HCT116 (cell line): ENCODE measurements at regions not wholly inside any gene's neighbourhood (a gene's known extent, or its start where the extent isn't known, plus 50 kb on each side); places are given as distances from the start of the nearest gene placed in this dataset.
"Not testable (repeated sequence)": the region's sequence is repeated elsewhere in the genome, so short reads cannot be mapped to it uniquely, and the experiment has no call there.

Source experiments
- ATAC-seq: fragments of 200-7000 bp; cut with Tn5 transposase; 2 replicates; pipeline ENCODE4 v1.9.1; 2020; ENCODE audit warnings: mild to moderate bottlenecking, moderate library complexity
- BruUV-seq: library from RNA; stranded (reverse); fragments of 400-500 nt; replicated peaks from 2 replicates; lab custom pipeline; 2021; lab: Mats Ljungman, UMichigan
- CTCF ChIA-PET: fragments of 300-600 bp; sonication (Branson Sonifier 250); formaldehyde crosslinking; loops from one replicate; lab custom pipeline; 2021; ENCODE audit warnings: antibody characterized with exemption; lab: Charles Lee
- POLR2A ChIA-PET: fragments of 300-600, 350-600 bp; sonication (Branson Sonifier 250); formaldehyde crosslinking; loops from one replicate; lab custom pipeline; 2021; ENCODE audit warnings: antibody characterized with exemption; lab: Charles Lee
- RAD21 ChIA-PET, 2 experiments: fragments of 300-600 bp; sonication (Branson Sonifier 250); formaldehyde crosslinking; loops; one replicate each; lab custom pipeline; 2023; ENCODE audit warnings: low total read pairs in 2 of 2; ENCODE audit not compliant: uncharacterized antibody in 2 of 2, unreplicated experiment in 2 of 2, low non-redundant PET in 1 of 2; lab: Charles Lee
- DNase-seq: peaks from one replicate; pipeline ENCODE4 v3.0.0-alpha.2; 2010; ENCODE audit warnings: low read depth, low spot score
- H2AFZ ChIP-seq: fragments of 200-600 bp; shearing (Covaris generic), sonication (generic); 2 replicates; pipeline ENCODE4 v1.6.1; 2017; ENCODE audit warnings: low read depth, mixed run types, mixed read lengths, antibody characterized with exemption, low read length; ENCODE audit not compliant: poor library complexity, severe bottlenecking
- H3K27ac ChIP-seq: 2 replicates; pipeline ENCODE4 v1.5.1; 2012; ENCODE audit warnings: low read depth, low read length
- H3K27me3 ChIP-seq: fragments of 200-600 bp; sonication (generic); 2 replicates; pipeline ENCODE4 v1.6.1; 2016; ENCODE audit warnings: mixed run types, low read length, mixed read lengths; ENCODE audit not compliant: insufficient read depth
- H3K36me3 ChIP-seq, 2 experiments: fragments of 200-500 bp in 1 of 2; fragments of 200-600 bp in 1 of 2; sonication (Bioruptor generic) in 1 of 2; sonication (generic) in 1 of 2; 2 replicates each; pipeline versions ENCODE4 v1.5.1 to v1.6.1; 2014 to 2016; ENCODE audit warnings: low read length in 2 of 2, inconsistent platforms in 1 of 2, mixed read lengths in 1 of 2, mixed run types in 1 of 2; ENCODE audit not compliant: insufficient read depth in 2 of 2, control insufficient read depth in 1 of 2
- H3K4me1 ChIP-seq, 2 experiments: fragments of 200-600 bp in 1 of 2; sonication (generic) in 1 of 2; 2 replicates each; pipeline versions ENCODE4 v1.5.1 to v1.6.1; 2012 to 2017; ENCODE audit warnings: low read length in 2 of 2, inconsistent platforms in 1 of 2, mild to moderate bottlenecking in 1 of 2, mixed read lengths in 1 of 2, mixed run types in 1 of 2, moderate library complexity in 1 of 2; ENCODE audit not compliant: insufficient read depth in 2 of 2, control insufficient read depth in 1 of 2
- H3K4me2 ChIP-seq: fragments of 200-600 bp; sonication (generic); 2 replicates; pipeline ENCODE4 v1.6.1; 2017; ENCODE audit warnings: mixed run types, low read length, mixed read lengths
- H3K4me3 ChIP-seq, 2 experiments: fragments of 200-600 bp in 1 of 2; sonication (generic) in 1 of 2; replicated peaks in 1 of 2; 2 replicates each; pipeline ENCODE4 v1.5.1; 2011 to 2016; ENCODE audit warnings: low read length in 2 of 2, control low read depth in 1 of 2, low read depth in 1 of 2, mild to moderate bottlenecking in 1 of 2, mixed read lengths in 1 of 2, mixed run types in 1 of 2
- H3K79me2 ChIP-seq: fragments of 200-600 bp; sonication (generic); 2 replicates; pipeline ENCODE4 v1.6.1; 2017; ENCODE audit warnings: mild to moderate bottlenecking, mixed run types, low read length, moderate library complexity, mixed read lengths; ENCODE audit not compliant: insufficient read depth
- H3K9ac ChIP-seq: fragments of 200-600 bp; sonication (generic); 2 replicates; pipeline ENCODE4 v1.6.1; 2016; ENCODE audit warnings: low read length, mixed read lengths
- H3K9me2 ChIP-seq: fragments of 200-600 bp; sonication (generic), shearing (Covaris generic); 2 replicates; pipeline ENCODE4 v1.6.1; 2017; ENCODE audit warnings: mixed run types, mild to moderate bottlenecking, moderate library complexity; ENCODE audit not compliant: insufficient read depth
- H3K9me3 ChIP-seq, 2 experiments: fragments of 200-500 bp in 1 of 2; fragments of 200-600 bp in 1 of 2; sonication (Bioruptor generic) in 1 of 2; sonication (generic) in 1 of 2; 2 replicates each; pipeline ENCODE4 v1.6.1; 2014 to 2017; ENCODE audit warnings: low read length in 2 of 2, mixed read lengths in 2 of 2, inconsistent platforms in 1 of 2, low read depth in 1 of 2, mild to moderate bottlenecking in 1 of 2, mixed run types in 1 of 2, moderate library complexity in 1 of 2; ENCODE audit not compliant: control insufficient read depth in 1 of 2, insufficient read depth in 1 of 2
- H4K20me1 ChIP-seq: fragments of 200-600 bp; sonication (generic), shearing (Covaris generic); 2 replicates; pipeline ENCODE4 v1.6.1; 2017; ENCODE audit warnings: mixed run types, mild to moderate bottlenecking, moderate library complexity; ENCODE audit not compliant: insufficient read depth
- ATF3 ChIP-seq: IDR thresholded peaks from 2 replicates; pipeline ENCODE4 v1.6.1; 2012
- CBX3 ChIP-seq: IDR thresholded peaks from 2 replicates; pipeline ENCODE4 v1.6.1; 2012; ENCODE audit warnings: low read depth
- CTCF ChIP-seq, 3 experiments: fragments of 200-600 bp in 1 of 3; sonication (generic) in 1 of 3; IDR thresholded peaks in 2 of 3; conservative IDR thresholded peaks in 1 of 3; 2 replicates each; pipeline ENCODE4 v1.5.1; 2012 to 2017; ENCODE audit warnings: low read depth in 2 of 3, low read length in 2 of 3, antibody characterized with exemption in 1 of 3, borderline replicate concordance in 1 of 3, control low read depth in 1 of 3, mild to moderate bottlenecking in 1 of 3, mixed read lengths in 1 of 3, mixed run types in 1 of 3, moderate library complexity in 1 of 3; ENCODE audit not compliant: insufficient read depth in 1 of 3
- EZH2phosphoT487 ChIP-seq: fragments of 200-600 bp; IDR thresholded peaks from 2 replicates; pipeline ENCODE4 v1.6.1; 2018; ENCODE audit warnings: antibody characterized with exemption, borderline replicate concordance
- JUND ChIP-seq: IDR thresholded peaks from 2 replicates; pipeline ENCODE4 v1.6.1; 2012
- POLR2A ChIP-seq: IDR thresholded peaks from 2 replicates; pipeline ENCODE4 v1.7.0; 2011; ENCODE audit warnings: borderline replicate concordance; ENCODE audit not compliant: insufficient read depth, insufficient read length; ENCODE audit errors: extremely low read depth
- POLR2AphosphoS5 ChIP-seq: IDR thresholded peaks from 2 replicates; pipeline ENCODE4 v1.6.1; 2011; ENCODE audit warnings: mild to moderate bottlenecking, low read depth, low read length, moderate library complexity
- SIN3A ChIP-seq: IDR thresholded peaks from 2 replicates; pipeline ENCODE4 v1.6.1; 2012; ENCODE audit warnings: low read depth
- SP1 ChIP-seq: IDR thresholded peaks from 2 replicates; pipeline ENCODE4 v1.6.1; 2012; ENCODE audit warnings: low read depth
- YY1 ChIP-seq: IDR thresholded peaks from 2 replicates; pipeline ENCODE4 v1.6.1; 2011; ENCODE audit warnings: low read length, low read depth, moderate library complexity, mild to moderate bottlenecking; ENCODE audit not compliant: insufficient replicate concordance; ENCODE audit errors: extremely low read depth
- intact Hi-C: fragments of 100-400 bp; cut with micrococcal nuclease; formaldehyde crosslinking; loops from 2 replicates; pipeline ENCODE4 v1.10.0; 2022

- ATAC-seq (no peak), DNase-seq (no peak)
- Histone ChIP-seq H3K9ac (no peak overlapping the region), H3K79me2 (no peaks in the 10 kb centered on the region), H3K4me1 (no peaks in the 10 kb centered on the region), H4K20me1 (no peaks in the 10 kb centered on the region), H3K27me3 (no peaks in the 10 kb centered on the region), H3K36me3 (no peaks in the 10 kb centered on the region), H2AFZ (no peak overlapping the region), H3K4me2 (no peak overlapping the region), H3K4me3 (no peak overlapping the region), H3K9me2 (no peaks in the 10 kb centered on the region), H3K9me3 (no peaks in the 10 kb centered on the region), H3K27ac (no peak overlapping the region)
- intact Hi-C loops = no loop called here
- no TSS peak for BruUV-seq
- TF ChIP-seq SP1 (no peak), JUND (no peak), CTCF (IDR thresholded peaks at IDR 0.05 in 2 of 3, conservative IDR thresholded peaks at IDR 0.05 in 1 of 3; ENCODE audit: borderline replicate concordance in 1 of 3, insufficient read depth in 1 of 3, low read depth in 2 of 3, low read length in 2 of 3) (no peak), POLR2AphosphoS5 (no peak), CBX3 (no peak), YY1 (no peak), ATF3 (no peak), POLR2A (no peak)
- CTCF ChIA-PET = no interaction called here
- RAD21 ChIA-PET = no interaction called here
- POLR2A ChIA-PET = no interaction called here
Observed at GRCh38 chr1:215023155-215023832, 59.2 kb upstream of the KCNK2 start.

GRCh38 chr1:215028954-215029353 lies 53.6 kb upstream of the KCNK2 start:
- no peak for TF ChIP-seq EZH2phosphoT487
- no peak for TF ChIP-seq SIN3A
- TF ChIP-seq, all 23 proteins: peak for 0
- H3K27ac ChIP-seq = no peak overlapping the region
- CTCF ChIA-PET = no interaction called here
- H3K4me1 ChIP-seq = no peaks in the 10 kb centered on the region
- no peak overlapping the region for H2AFZ ChIP-seq
- H3K27me3 ChIP-seq = no peaks in the 10 kb centered on the region
- ATAC-seq = no peak
- no peaks in the 10 kb centered on the region for H4K20me1 ChIP-seq
- no peak overlapping the region for H3K9ac ChIP-seq
- intact Hi-C loops = no loop called here
- POLR2A ChIA-PET = no interaction called here
- no peak overlapping the region for H3K4me3 ChIP-seq
- no TSS peak for BruUV-seq
- H3K4me2 ChIP-seq = no peak overlapping the region
- H3K36me3 ChIP-seq = no peaks in the 10 kb centered on the region
- no peaks in the 10 kb centered on the region for H3K9me2 ChIP-seq
- RAD21 ChIA-PET = no interaction called here
- DNase-seq = no peak
- no peaks in the 10 kb centered on the region for H3K9me3 ChIP-seq
- H3K79me2 ChIP-seq = no peaks in the 10 kb centered on the region

- H3K4me2 ChIP-seq, BruUV-seq, H3K27me3 ChIP-seq, H3K27ac ChIP-seq, POLR2A ChIA-PET, ATAC-seq, H2AFZ ChIP-seq, H3K9ac ChIP-seq, H3K9me2 ChIP-seq, H3K36me3 ChIP-seq, CTCF ChIA-PET, DNase-seq, RAD21 ChIA-PET, intact Hi-C loops, H4K20me1 ChIP-seq, H3K79me2 ChIP-seq, H3K4me3 ChIP-seq, H3K4me1 ChIP-seq, H3K9me3 ChIP-seq: not testable (repeated sequence)
Observed at GRCh38 chr1:215030581-215030980, 52.0 kb upstream of the KCNK2 start.
